Activated CD4-positive, alpha-beta T cell treated with anti-CD3 and anti-CD28 coated beads for 36 hours (primary cell): ENCODE measurements at regions not wholly inside any gene's neighbourhood (a gene's known extent, or its start where the extent isn't known, plus 50 kb on each side); places are given as distances from the start of the nearest gene placed in this dataset.
"Not testable (repeated sequence)": the region's sequence is repeated elsewhere in the genome, so short reads cannot be mapped to it uniquely, and the experiment has no call there.

ENCODE experiments used
- ATAC-seq: fragments of 200-7000 bp; cut with Tn5 transposase; one replicate; pipeline ENCODE4 v1.10.0; 2021; ENCODE audit warnings: mild to moderate bottlenecking, moderate library complexity
- CTCF ChIA-PET: fragments of 350-600 bp; sonication (Branson Sonifier 250); formaldehyde crosslinking; loops from one replicate; lab custom pipeline; 2021; ENCODE audit warnings: antibody characterized with exemption; lab: Charles Lee
- POLR2A ChIA-PET: fragments of 350-600 bp; sonication (Branson Sonifier 250); formaldehyde crosslinking; loops from one replicate; lab custom pipeline; 2021; ENCODE audit warnings: antibody characterized with exemption, inconsistent platforms; lab: Charles Lee
- DNase-seq: peaks from one replicate; pipeline ENCODE4 v3.0.0-alpha.2; 2020
- H3K27ac Mint-ChIP-seq: one replicate; pipeline ENCODE4 v1.8.0; 2021; ENCODE audit warnings: mixed read lengths
- H3K27me3 Mint-ChIP-seq: one replicate; pipeline ENCODE4 v1.8.0; 2021; ENCODE audit warnings: mixed read lengths
- H3K36me3 Mint-ChIP-seq: one replicate; pipeline ENCODE4 v1.8.0; 2021; ENCODE audit warnings: low read depth, mixed read lengths
- H3K4me1 Mint-ChIP-seq: one replicate; pipeline ENCODE4 v1.8.0; 2021; ENCODE audit warnings: mixed read lengths
- H3K4me3 Mint-ChIP-seq: one replicate; pipeline ENCODE4 v1.8.0; 2021; ENCODE audit warnings: mild to moderate bottlenecking, moderate library complexity, mixed read lengths
- H3K9me3 Mint-ChIP-seq: one replicate; pipeline ENCODE4 v1.8.0; 2021; ENCODE audit warnings: low read depth, mixed read lengths
- intact Hi-C, 2 experiments: fragments of 100-400 bp; cut with DNase I in 1 of 2; cut with micrococcal nuclease in 1 of 2; formaldehyde crosslinking; loops; one replicate each; pipeline versions ENCODE4 v1.14.2 to v1.15.1; 2022 to 2024; cut with DNase I, micrococcal nuclease

DNA sequence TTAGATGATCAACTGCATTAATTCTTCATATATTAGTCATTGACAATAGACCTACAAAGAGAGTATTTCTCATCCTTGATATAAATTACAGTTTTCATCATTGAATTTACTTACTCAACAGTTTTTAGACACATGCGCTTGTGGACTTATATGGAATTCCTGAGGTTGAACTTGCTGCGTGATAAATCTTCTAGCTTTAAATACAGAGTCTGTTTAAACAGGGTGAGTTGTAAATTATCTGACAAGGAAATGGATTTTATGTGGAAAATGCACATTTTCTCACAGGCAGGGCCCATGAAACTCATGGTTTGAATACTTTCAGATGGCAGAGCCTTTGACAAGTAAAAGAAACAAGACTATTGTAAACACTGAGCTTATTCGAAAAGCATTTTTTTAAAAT is 280.5 kb downstream of the SPATA31A6 start:
- H3K27ac Mint-ChIP-seq: not testable (repeated sequence)

DNA sequence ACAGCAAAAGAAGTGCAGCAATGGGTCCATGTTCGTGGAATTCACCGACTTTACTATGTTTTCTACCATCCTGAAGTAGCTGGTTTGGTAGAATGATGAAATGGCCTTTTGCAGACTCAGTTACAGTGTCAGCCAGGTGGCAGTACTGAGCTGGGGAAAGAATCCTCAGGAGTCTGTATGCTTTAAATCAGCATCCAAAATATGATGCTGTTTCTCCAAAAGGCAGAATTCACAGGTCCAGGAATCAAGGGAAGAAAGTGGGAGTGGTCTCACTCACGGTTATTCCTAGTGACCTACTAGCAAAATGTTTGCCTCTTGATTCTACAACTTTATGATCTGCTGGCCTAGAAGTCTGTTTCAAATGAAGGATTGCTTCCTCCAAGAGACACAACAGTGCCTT is 287.1 kb downstream of the SPATA31A6 start:
- H3K27me3 Mint-ChIP-seq, CTCF ChIA-PET, H3K36me3 Mint-ChIP-seq, DNase-seq, intact Hi-C loops, H3K4me3 Mint-ChIP-seq, POLR2A ChIA-PET, ATAC-seq, H3K9me3 Mint-ChIP-seq, H3K4me1 Mint-ChIP-seq, H3K27ac Mint-ChIP-seq: not testable (repeated sequence)

More for the DNA sequence above, 280.5 kb downstream of the SPATA31A6 start:
- H3K36me3 Mint-ChIP-seq, ATAC-seq, H3K4me3 Mint-ChIP-seq, intact Hi-C loops, H3K27me3 Mint-ChIP-seq, CTCF ChIA-PET, DNase-seq, H3K4me1 Mint-ChIP-seq, H3K9me3 Mint-ChIP-seq, POLR2A ChIA-PET: not testable (repeated sequence)

DNA sequence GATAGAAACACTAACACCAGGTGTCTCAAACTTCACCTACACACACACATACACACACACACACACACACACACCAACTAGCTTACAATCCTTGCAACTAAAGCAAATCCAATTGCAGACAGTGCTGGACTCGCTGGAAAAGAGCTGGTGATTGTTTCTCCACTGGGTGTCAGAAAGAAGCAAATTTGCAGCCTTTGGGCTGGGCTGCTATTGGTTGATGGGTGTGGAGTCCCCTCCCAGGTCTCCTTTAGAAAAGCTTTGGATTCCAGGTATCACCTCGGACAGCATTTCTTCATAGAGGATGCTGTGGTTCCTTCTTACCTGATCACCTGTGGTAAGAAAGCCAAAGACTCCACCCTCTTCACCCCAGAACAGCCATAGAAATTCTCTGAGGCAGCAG is 307.5 kb downstream of the SPATA31A6 start:
- H3K27me3 Mint-ChIP-seq, POLR2A ChIA-PET, H3K4me3 Mint-ChIP-seq, ATAC-seq, H3K36me3 Mint-ChIP-seq, H3K4me1 Mint-ChIP-seq, H3K9me3 Mint-ChIP-seq, H3K27ac Mint-ChIP-seq, CTCF ChIA-PET, DNase-seq, intact Hi-C loops: not testable (repeated sequence)

DNA sequence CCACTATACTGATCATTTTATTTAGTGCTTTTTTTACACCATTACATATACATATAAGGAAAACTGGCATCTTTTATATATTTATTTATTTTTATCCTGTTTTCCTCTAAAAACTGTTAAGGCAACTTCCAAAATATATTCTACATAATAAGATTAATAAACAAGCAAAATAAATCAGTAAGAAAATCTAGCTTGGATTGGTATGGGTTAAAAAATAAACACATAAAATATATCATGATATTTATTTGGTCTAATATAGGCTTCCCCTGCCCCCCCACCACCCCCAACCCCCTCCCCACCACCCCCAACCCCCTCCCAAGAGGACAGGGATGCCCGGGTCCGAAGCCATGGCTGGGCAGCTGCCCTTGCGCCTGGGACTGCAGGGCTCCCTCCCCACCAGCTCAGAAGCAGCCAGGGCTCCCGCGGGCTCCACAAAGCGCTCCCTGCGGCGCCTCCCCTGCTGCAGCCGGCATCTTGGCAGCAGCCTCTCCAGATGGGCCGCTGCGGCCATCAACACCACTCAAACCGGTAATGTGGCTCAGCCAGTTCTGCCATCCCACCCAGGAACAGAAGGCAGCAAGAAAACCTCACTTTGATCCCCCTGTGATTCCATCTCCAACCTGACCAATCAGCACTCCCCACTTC is 319.3 kb downstream of the SPATA31A6 start:
- H3K27ac Mint-ChIP-seq, CTCF ChIA-PET, H3K27me3 Mint-ChIP-seq, H3K36me3 Mint-ChIP-seq, H3K4me1 Mint-ChIP-seq, H3K9me3 Mint-ChIP-seq, POLR2A ChIA-PET, DNase-seq, H3K4me3 Mint-ChIP-seq, ATAC-seq, intact Hi-C loops: not testable (repeated sequence)

DNA sequence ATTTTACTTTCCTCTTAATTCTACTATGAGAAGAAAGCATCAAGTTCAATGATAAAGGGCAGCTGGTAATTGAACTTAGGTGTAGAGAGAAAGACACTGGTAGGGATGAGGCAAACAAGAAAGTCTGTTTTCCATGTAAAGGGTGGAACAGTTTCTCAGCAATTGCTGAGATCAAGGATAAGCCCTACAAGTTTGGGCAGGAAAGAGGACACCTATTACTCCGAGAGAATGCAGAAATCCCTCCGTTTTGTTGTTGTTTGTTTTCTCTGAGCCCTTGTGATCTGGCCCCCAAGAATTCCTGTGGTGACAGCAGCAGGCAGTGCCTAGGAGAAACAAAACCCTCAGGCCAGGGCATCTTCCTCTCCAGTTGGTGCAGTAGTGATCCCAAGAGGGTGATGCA is 324.7 kb downstream of the SPATA31A6 start:
- POLR2A ChIA-PET, DNase-seq, intact Hi-C loops, H3K27me3 Mint-ChIP-seq, H3K9me3 Mint-ChIP-seq, ATAC-seq, H3K36me3 Mint-ChIP-seq, H3K4me3 Mint-ChIP-seq, H3K4me1 Mint-ChIP-seq, CTCF ChIA-PET, H3K27ac Mint-ChIP-seq: not testable (repeated sequence)

DNA sequence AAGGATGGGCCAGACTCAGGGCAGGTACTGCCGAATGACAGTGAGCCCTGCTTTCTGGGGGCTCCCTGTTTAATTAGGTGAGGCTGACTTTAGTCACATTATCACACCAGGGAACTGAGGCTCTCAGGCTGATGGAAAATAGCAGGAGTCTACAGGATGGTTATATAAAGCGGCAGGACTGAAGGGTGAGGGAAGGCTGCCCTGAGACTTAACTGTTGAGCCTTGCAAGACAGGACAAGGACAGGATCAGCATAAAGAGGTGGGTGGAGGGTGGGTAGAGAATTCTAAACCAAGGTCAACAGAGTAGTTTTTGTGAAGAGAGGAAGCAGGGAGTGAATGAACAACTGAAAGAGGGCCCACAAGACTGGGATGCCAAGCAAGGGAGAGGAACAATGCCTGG is 330.1 kb downstream of the SPATA31A6 start:
- H3K36me3 Mint-ChIP-seq, H3K4me1 Mint-ChIP-seq, ATAC-seq, H3K9me3 Mint-ChIP-seq, H3K4me3 Mint-ChIP-seq, H3K27ac Mint-ChIP-seq, CTCF ChIA-PET, intact Hi-C loops, POLR2A ChIA-PET, H3K27me3 Mint-ChIP-seq, DNase-seq: not testable (repeated sequence)

DNA sequence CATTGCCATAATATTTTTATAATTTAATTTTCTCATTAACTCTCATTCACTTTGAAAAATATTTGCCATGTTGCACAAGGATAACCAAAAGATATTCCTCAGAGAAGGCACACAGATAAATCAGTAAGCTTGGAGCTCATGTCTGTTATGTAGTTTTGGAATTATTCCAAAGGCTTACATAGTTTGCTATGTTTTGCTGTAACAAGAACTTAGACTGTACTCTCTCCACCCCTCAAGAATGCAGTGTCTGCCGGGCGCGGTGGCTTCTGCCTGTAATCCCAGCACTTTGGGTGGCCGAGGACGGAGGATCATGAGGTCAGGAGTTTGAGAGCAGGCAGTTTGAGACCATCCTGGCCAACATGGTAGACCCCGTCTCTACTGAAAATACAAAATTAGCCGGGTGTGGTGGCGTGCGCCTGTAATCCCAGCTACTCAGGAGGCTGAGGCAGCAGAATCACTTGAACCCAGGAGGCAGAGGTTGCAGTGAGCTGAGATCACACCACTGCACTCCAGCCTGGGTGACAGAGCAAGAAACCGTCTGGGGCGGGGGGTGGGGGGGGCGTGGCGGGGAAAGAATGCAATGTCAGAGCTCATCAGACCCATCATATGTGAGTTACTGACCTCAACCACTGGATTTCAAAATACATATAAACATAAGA is 351.0 kb downstream of the SPATA31A6 start:
- not testable (repeated sequence) for H3K27me3 Mint-ChIP-seq

DNA sequence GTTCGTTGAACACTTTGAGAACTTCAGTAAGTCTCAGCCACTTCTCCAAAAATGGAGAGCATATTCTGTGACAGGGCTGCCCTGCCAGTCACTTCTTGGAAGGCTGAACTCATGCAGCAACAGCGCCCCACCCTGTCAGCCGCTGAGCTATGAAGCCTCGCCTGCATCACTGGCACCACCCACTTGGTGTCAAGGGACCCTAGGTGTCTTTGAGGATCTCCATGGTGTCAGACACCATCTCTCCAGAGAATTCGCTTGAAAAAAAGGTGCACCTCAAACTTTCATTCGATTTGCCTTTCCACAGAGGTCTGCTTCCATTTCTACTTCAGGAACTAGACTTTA is 351.5 kb downstream of the SPATA31A6 start:
- CTCF ChIA-PET, H3K36me3 Mint-ChIP-seq, H3K27ac Mint-ChIP-seq, ATAC-seq, H3K9me3 Mint-ChIP-seq, H3K4me1 Mint-ChIP-seq, H3K27me3 Mint-ChIP-seq, H3K4me3 Mint-ChIP-seq, intact Hi-C loops, POLR2A ChIA-PET, DNase-seq: not testable (repeated sequence)

More for the DNA sequence above, 351.0 kb downstream of the SPATA31A6 start:
- intact Hi-C loops, ATAC-seq, H3K4me3 Mint-ChIP-seq, H3K9me3 Mint-ChIP-seq, H3K27ac Mint-ChIP-seq, POLR2A ChIA-PET, CTCF ChIA-PET, DNase-seq, H3K4me1 Mint-ChIP-seq, H3K36me3 Mint-ChIP-seq: not testable (repeated sequence)

DNA sequence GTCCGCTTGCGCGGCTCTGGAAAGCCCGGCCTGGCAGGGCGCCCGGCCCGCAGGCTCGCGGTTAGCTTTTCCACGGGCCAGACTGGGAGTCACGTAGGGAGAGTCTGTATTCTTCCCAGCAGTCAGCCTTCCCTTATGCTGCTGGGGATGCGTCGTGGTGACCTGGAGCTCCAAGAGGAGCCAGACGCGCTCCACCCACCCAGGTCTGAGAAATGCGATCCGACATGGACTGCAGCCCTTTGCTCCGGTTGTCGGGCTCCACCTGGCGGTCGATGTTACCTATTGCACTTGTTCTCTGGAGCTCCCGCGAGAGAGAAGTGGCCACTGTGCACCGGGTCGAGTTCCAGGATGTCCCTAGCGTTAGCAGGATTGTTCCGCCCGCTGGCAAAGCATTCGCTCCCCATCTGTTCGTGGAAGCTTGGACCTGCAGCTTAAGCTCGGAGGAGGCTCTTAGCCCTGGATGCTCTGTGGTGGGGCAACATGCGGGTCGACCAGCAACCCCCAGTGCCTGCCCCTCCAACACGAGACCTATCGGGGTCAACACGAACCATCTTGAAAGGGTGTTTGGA is 367.4 kb downstream of the SPATA31A6 start:
- intact Hi-C loops, CTCF ChIA-PET, H3K27me3 Mint-ChIP-seq, H3K36me3 Mint-ChIP-seq, H3K9me3 Mint-ChIP-seq, POLR2A ChIA-PET, DNase-seq, H3K27ac Mint-ChIP-seq, H3K4me3 Mint-ChIP-seq, H3K4me1 Mint-ChIP-seq: not testable (repeated sequence)
- ATAC-seq: peak; percentile 42

DNA sequence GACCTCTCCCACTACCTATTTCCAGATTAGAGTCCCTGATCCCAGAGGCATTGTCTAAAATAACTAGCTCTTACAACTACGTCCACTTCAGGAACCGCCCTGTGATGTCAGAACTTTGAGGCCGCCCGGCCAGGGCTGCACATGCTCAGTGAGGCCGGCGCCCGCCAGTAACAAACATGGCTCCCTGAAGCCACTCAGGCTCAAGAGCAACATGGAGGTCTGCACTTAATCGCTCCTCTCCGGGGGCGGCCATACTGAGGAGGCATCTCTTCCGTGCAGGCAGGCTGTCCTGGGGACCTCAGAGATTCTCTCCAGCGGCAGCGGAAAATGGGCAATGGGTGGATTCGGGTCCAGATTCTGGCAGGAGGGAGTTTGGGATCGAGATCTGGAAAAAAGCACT is 385.1 kb downstream of the SPATA31A6 start:
- peak; percentile 13 for DNase-seq
- intact Hi-C loops, ATAC-seq: not testable (repeated sequence)

DNA sequence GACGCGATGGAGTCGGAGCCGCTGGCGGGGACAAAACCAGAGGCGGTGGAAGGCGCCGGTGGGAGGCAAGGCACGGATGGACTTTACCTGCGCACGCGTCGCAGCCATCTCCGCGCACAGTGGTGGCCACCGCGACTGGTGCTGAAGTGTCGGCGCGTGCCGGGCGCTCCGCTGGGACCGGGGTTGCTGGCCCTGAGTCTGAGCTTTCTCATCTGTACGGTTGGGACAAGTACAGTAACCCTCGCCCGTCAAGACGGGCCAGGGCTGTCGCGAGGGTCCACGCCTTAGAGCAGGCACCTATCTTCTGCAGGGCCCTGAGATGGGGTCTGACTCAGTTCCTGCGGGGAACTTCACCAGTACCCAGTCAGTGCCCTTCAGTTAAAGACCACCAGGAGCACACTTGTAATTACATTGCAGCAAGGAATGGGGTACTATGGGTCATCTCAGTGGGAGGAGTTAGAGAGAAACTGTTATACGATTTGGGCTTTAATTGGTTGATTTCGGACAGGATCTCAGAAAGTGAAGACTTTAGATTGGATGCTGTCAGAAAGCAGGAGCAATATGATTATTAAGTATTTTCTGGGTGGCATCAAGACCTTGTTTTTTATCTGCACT is 385.6 kb downstream of the SPATA31A6 start:
- ATAC-seq, H3K4me1 Mint-ChIP-seq, H3K27ac Mint-ChIP-seq, H3K9me3 Mint-ChIP-seq, H3K4me3 Mint-ChIP-seq, intact Hi-C loops, CTCF ChIA-PET, H3K27me3 Mint-ChIP-seq, DNase-seq, H3K36me3 Mint-ChIP-seq, POLR2A ChIA-PET: not testable (repeated sequence)

More for the DNA sequence above, 385.1 kb downstream of the SPATA31A6 start:
- CTCF ChIA-PET, H3K9me3 Mint-ChIP-seq, H3K4me1 Mint-ChIP-seq, H3K27ac Mint-ChIP-seq, POLR2A ChIA-PET, H3K4me3 Mint-ChIP-seq, H3K27me3 Mint-ChIP-seq, H3K36me3 Mint-ChIP-seq: not testable (repeated sequence)

DNA sequence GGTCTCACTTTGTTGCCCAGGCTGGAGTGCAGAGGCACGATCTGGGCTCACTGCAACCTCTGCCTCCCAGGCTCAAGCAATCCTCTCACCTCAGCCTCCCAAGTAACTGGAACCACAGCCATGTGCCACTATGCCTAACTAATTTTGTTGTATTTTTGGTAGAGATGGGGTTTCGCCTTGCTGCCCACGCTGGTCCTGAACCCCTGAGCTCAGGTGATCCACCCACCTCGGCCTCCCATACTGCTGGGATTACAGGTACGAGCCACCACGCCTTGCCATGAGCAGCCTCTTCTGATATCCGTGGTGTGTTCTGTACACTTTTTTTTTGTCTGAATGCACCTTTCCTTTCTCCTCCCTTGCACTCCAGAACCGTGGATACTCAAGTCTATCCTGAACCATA is 394.4 kb downstream of the SPATA31A6 start:
- intact Hi-C loops, H3K36me3 Mint-ChIP-seq: not testable (repeated sequence)

More for the DNA sequence above, 394.4 kb downstream of the SPATA31A6 start:
- DNase-seq, CTCF ChIA-PET, H3K27me3 Mint-ChIP-seq, H3K9me3 Mint-ChIP-seq, H3K27ac Mint-ChIP-seq, H3K4me3 Mint-ChIP-seq, ATAC-seq, H3K4me1 Mint-ChIP-seq, POLR2A ChIA-PET: not testable (repeated sequence)
